NCI-H82 treated with DMSO at 0.1 percent for 48 hours (cell line): ENCODE measurements at regions not wholly inside any gene's neighbourhood (a gene's known extent, or its start where the extent isn't known, plus 50 kb on each side); places are given as distances from the start of the nearest gene placed in this dataset.

Experiments
- DNase-seq: peaks from one replicate; lab custom pipeline; 2025; ENCODE audit not compliant: unreplicated experiment; lab: John Stamatoyannopoulos, UW

DNA sequence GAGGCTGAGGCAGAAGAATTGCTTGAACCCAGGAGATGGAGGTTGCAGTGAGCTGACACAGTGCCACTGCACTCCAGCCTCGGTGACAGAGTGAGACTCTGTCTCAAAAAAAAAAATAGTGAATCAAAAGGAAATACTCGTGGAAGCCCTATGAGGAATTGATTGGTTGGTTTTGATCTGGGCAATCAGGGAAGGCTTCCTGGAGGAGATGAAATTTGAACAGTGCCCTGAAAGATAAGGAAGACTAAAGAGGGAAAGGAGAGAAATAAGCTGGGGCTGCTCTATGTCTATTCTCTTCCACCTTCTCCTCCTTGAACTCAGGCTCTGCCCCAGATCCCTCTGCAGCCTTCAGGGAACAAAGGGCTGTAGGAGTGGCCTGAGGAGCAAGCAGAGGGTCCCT lies 54.1 kb downstream of the IRF2BPL start:
- no peak for DNase-seq

DNA sequence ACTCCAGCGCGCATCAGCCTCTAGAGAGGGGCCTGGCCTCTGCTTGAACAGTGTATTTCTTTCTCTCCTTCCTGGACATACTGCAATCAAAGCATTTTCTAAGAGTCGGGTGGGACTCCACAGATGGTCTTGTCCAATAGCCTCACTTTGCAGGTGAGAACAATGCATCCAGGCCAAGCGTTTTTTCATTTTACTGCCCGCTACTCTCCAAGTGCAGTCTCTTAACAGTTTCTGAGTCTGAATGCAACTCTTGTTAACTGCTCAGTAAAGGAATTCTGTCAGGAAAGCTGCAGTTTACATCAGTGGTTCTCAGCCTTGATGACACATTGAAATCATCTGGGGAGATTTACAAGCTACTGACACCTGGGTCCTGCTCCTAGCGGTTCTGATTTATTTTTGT lies 57.0 kb downstream of the IRF2BPL start:
- DNase-seq = no peak

DNA sequence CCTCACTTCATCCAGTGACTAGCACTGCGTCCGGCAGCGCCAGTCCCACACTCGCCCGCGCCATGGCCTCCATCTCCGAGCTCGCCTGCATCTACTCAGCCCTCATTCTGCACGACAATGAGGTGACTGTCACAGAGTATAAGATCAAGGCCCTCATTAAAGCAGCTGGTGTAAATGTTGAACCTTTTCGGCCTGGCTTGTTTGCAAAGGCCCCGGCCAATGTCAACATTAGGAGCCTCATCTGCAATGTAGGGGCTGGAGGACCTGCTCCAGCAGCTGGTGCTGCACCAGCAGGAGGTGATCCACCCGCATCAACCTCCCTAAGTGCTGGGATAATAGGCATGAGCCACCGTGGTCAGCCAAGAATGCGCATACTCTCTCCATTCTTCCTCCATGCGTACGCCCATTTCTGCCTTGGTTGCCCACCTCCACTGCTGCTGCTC lies 59.9 kb downstream of the IRF2BPL start:
- no peak for DNase-seq

DNA sequence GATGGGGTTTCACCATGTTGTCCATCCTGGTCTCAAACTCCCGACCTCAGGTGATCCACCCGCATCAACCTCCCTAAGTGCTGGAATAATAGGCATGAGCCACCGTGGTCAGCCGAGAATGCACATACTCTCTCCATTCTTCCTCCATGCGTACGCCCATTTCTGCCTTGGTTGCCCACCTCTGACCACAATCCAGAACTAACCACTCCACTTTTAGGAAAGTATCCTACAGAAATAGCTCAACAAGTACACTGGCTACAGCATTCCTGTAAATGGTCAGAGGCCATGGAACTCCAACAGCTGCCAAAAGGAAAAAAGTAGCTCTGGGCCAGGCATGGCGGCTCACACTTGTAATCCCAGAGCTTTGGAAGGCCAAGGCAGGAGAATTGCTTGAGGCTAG lies 60.7 kb downstream of the IRF2BPL start:
- no peak for DNase-seq

GRCh38 chr14:76965232-76965631 lies 63.3 kb downstream of the IRF2BPL start:
- DNase-seq = no peak

DNA sequence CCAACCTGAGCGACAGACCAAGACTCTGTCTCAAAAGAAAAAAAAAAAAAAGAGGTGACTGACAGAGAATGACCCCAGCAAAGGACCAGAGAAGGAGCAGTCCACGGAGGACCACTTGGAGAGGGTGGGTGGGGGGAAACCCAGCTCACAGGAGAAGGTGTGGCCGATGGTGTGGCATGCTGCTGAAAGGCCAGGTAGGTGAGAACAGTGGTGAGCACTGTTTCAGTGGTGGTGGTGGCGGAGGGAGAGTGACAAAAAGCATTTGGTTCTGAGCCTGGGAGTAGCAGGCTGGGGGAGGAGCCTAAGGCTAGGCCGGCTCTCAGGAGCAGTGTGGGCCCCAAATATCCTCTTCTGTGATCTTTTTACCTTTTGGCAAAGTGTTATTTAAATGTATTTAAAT lies 63.8 kb downstream of the IRF2BPL start:
- no peak for DNase-seq

DNA sequence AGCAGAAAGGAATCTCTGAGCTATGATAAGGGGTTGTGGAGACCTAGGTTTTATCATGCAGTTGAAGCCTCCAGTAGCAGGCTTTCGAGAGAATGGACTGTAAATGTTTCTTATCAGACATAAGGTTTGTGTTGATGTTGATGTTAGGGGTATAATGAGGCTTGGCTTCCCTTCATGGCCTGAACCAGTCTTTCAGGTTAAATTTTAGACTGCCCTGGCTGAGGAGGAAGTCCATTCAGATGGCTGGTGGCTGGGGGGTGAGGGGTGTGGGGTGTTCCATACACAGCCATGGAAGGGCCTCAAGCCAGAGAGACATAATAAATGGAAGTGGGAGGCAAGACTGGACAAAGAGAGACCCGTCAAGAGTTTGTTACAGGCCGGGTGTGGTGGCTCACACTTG lies 65.1 kb downstream of the IRF2BPL start:
- DNase-seq = no peak

DNA sequence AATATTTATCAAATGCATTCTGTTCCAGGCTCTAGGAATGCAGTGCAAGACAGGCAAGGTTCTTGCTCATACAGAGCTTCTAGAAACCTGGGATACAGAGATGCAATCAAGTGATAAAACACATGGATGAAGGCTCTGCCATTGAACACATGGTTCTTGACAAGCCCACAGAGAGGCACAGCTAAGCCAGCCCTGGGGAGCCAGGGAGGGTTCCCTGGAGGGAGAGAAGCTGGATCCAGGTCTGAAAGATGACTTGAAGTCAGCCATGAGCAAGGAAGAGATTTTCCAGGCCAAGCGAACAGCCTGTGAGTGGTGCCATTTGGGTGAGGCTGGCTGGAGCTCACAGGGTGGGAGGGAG lies 66.2 kb downstream of the IRF2BPL start:
- DNase-seq = no peak

DNA sequence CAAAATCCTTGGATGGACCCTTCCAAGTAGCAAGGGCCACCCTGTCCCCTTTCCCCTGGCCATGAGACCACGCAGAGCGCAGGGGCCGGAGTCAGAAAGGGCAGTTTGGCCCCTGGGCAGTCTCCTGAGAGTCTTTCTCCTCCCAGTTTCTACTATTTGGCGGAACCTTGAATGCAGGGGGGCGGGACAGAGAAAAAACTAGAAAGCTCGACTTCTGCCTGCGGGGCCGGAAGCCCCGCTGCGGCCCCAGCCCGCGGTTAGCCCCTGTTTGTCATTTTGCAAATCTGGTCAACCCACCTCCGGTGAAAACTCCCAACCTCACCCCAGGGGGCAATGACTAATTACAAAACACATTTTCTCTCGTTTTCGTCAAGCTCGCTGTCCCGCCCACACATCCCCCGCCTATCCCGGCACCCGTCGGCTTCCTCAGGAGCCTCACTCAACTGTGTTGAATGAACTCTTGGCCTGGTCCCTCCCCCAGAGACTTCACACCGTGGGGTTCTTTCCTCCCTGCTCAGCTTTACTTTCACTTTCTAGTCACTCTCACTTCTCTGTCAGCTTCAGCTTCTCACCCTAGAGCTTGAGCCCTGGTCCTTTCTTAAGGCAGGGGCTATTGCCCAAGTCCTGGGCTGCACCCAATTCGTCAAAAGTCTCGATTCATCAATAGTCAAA lies 66.7 kb downstream of the IRF2BPL start:
- DNase-seq = no peak

DNA sequence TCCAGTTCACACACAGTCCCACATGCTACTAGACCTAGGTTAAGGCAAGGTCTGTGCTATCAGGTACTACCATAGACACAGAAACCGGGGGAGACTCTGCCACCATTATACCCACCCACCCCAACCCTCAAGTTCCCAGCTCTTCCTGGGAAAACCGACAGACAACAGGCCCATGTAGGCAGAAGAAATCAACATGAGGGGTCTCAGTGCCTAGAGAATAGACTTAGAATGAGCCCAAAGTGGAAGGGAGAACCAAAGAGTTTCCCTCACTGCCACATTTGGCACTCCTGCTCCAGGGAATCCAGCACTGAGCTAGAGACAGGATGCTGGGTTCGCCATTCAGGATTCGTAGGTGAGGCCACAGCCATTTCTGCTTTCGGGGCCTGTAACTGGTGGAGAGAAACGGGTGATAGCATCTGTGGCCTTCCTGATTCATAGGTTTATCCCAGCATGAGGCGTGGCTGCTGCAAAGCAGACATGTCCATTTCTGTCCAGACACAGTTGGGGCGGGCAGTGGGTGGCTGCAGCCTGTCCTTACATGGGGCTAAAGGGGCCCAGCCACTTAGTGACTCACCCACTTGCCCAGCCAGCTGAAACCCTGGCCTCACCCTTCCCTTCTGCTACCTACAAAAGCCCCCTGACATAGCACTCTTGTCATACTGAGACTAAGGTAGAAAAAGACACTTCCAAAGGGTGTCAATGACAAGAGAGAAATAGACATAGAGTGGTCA lies 69.4 kb downstream of the IRF2BPL start:
- no peak for DNase-seq

DNA sequence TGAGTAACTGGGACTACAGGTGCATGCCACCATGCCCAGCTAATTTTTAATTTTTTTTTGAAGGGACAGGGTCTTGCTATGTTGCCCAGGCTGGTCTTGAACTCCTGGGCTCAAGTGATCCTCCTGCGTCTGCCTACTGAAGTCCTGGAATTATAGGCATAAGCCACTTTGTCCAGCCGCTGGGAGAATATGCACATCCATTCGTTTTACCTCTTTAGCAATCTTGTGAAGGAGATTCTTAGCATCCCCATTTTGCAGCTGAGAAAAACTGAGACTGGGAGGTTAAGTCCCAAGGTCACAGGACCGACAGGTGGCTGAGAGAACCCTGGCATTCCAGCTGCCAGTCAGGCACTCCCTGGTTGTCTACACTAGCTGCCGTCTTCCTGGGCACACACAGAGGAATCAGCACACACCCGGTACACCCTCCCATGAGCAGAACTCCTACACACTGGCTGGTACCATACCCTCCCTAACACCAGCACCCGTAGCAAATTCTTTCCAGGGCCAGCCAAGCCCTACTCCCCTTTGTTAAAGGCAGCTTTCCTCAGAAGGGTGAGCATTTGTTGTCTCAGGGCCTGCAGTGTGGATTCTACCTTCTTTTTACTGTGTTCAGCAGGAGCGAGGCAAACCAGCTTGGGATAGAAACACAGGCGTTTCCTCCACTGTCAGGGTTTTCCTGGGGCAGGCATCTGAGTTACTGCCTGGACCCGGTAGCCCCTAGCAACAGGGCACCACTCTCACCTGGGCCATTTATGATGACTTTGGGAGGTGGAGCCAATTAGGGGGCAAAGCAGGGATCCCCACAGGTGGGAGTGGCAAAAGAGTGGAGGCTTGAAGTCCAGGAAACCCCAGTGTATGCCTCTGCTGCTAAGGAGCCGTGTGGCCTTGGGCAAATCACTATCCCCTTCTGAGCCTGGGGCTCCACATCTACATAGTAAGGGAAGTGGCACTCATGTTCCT lies 70.2 kb downstream of the IRF2BPL start:
- no peak for DNase-seq

GRCh38 chr14:76957224-76957891 lies 71.2 kb downstream of the IRF2BPL start:
- no peak for DNase-seq

- DNase-seq = peak; percentile 57
These were observed 72.0 kb downstream of the IRF2BPL start for GRCh38 chr14:76956316-76957090.

DNA sequence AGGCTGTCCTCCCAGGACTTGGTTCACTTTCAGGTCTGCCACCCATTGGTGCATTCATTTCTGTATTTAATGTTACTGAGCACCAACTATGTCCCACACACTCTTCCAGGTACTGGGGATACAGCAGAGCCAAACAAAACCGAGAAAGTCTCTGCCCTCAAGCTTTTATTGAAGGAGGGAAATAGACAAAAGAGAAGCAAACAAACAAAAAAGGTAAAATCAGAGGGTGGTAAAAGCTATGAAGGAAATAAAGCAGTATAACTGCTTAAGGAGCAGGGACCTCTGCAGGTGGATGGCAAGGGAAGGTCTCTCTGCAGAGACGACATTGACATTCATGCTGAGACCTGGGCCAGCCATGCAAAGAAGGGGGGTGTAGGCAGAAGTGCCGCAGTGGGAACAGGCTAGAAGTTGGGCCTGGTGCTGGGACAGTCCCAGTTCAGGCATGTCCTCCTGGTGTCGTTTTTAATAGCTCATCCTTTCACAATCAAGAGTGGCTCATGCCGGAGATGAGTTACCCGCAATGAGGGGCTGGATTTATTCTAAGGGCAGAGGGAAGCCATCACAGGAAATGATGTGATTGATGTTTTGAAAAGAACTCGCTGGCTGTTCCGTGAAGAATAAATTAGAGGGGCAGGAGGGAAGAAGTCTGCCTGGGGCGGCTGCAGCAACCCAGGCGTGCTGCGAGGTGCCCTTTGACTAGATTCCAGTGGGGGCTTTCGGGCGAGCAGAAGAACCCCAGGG lies 72.8 kb downstream of the IRF2BPL start:
- DNase-seq = no peak

- no peak for DNase-seq
These were observed 73.9 kb downstream of the IRF2BPL start for GRCh38 chr14:76954394-76955190.

DNA sequence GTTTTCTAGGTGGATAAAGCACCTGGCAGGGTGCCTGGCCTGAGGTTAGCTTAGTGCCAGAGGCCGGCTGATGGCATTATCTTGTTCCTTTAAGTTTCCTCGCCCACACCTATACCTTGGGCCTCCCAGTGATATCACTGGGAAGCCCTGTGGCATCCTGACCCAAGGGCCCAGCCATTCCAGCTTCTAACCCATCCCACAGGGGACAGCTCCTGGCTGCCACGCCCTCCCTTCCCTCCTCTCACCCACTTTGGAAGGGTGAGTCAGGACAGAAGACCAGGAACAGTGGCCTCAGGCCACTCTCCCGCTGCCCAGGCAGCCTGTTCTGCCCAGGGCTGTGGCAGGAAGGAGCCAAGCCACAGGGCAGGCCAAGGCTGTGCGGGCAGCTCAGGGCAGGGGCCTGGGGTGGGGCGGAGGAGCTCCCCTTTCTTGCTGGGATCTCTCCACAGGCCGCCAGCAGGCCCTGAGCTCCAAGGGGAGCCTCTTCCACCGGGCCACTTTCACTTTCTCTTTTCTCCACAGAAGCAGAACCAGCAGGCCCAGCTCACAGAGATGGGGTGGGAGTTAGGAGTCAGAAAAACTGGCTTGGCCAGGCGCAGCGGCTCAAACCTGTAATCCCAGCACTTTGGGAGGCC lies 75.1 kb downstream of the IRF2BPL start:
- no peak for DNase-seq

DNA sequence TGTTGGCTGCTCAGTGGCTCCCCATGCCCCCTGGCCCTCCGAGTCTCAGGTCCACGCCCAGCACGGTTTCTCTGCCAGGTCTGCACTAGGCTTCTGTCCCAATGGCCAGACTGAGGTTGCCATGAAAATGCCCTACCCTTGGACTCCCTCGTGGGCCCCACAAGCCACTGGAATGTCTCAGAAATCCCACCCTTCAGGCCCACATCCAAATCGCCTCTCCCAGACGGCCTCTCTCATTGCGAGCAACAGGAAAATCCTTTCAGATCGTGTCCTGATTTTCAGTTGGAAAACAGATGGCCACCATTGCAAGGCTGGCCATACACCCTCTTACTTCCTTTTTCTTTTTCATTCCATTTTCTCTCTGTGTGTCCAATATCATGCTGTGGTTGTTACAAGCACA lies 77.3 kb downstream of the IRF2BPL start:
- DNase-seq = no peak
